NOMO-1 (cell line): ENCODE measurements at regions not wholly inside any gene's neighbourhood (a gene's known extent, or its start where the extent isn't known, plus 50 kb on each side); places are given as distances from the start of the nearest gene placed in this dataset.

ENCODE experiments used
- DNase-seq, 2 experiments: peaks; one replicate each; lab custom pipeline; 2025; ENCODE audit not compliant: unreplicated experiment in 2 of 2; lab: John Stamatoyannopoulos, UW

GRCh38 chr6:7041511-7042026 is 66.2 kb upstream of the RREB1 start:
- no peak for DNase-seq

GRCh38 chr6:7042056-7042653 is 65.6 kb upstream of the RREB1 start:
- peak; percentile 27 to 54 for DNase-seq

GRCh38 chr6:7042654-7043545 is 64.9 kb upstream of the RREB1 start:
- DNase-seq = no peak

- DNase-seq = no peak
Observed at GRCh38 chr6:7045331-7045730, 62.4 kb upstream of the RREB1 start.

GRCh38 chr6:7045746-7046145 is 62.0 kb upstream of the RREB1 start:
- no peak for DNase-seq

GRCh38 chr6:7047128-7047527 is 60.6 kb upstream of the RREB1 start:
- DNase-seq = no peak

- peak; percentile 23 to 63 for DNase-seq
Observed at GRCh38 chr6:7047966-7048365, 59.8 kb upstream of the RREB1 start.

GRCh38 chr6:7048894-7049293 is 58.9 kb upstream of the RREB1 start:
- DNase-seq = peak; percentile 21 to 29

- DNase-seq = peak; percentile 33 to 87
Observed at GRCh38 chr6:7050004-7050403, 57.8 kb upstream of the RREB1 start.

GRCh38 chr6:7050872-7051779 is 56.6 kb upstream of the RREB1 start:
- peak; percentile 48 to 54 for DNase-seq

GRCh38 chr6:7051780-7052442 is 55.9 kb upstream of the RREB1 start:
- DNase-seq = peak; percentile 54 to 56

- DNase-seq = peak in 1 of 2 experiments; percentile 24
Observed at GRCh38 chr6:7052443-7053011, 55.2 kb upstream of the RREB1 start.

GRCh38 chr6:7053125-7053774 is 54.5 kb upstream of the RREB1 start:
- DNase-seq = no peak
